Lung (tissue), 11 donors: ENCODE measurements at regions not wholly inside any gene's neighbourhood (a gene's known extent, or its start where the extent isn't known, plus 50 kb on each side); places are given as distances from the start of the nearest gene placed in this dataset.
"Not testable (repeated sequence)": the region's sequence is repeated elsewhere in the genome, so short reads cannot be mapped to it uniquely, and the experiment has no call there.

ENCODE experiments used
- ATAC-seq: fragments of 200-7000 bp; cut with Tn5 transposase; one replicate; pipeline ENCODE4 v1.9.1; 2020; ENCODE audit warnings: moderate number of reproducible peaks; ENCODE audit not compliant: insufficient read depth, low FRiP score
- DNase-seq, 3 donors: peaks; one replicate each; pipeline ENCODE4 v3.0.0-alpha.2; 2013 to 2017
- H3K27ac ChIP-seq, 2 donors: one replicate each; pipeline ENCODE4 v1.5.1; 2013; ENCODE audit warnings: mild to moderate bottlenecking in 2 of 2, moderate library complexity in 2 of 2, control low read depth in 1 of 2, inconsistent platforms in 1 of 2, low read depth in 1 of 2, low read length in 1 of 2
- H3K27me3 ChIP-seq, 3 donors: one replicate each; pipeline ENCODE4 v1.5.1; 2013; ENCODE audit warnings: low read length in 2 of 3; ENCODE audit not compliant: control insufficient read depth in 3 of 3, insufficient read depth in 3 of 3
- H3K36me3 ChIP-seq, 4 donors: one replicate each; pipeline ENCODE4 v1.5.1; 2013; ENCODE audit warnings: low read length in 4 of 4, mild to moderate bottlenecking in 1 of 4, moderate library complexity in 1 of 4; ENCODE audit not compliant: control insufficient read depth in 4 of 4, insufficient read depth in 4 of 4
- H3K4me1 ChIP-seq, 5 donors: one replicate each; pipeline ENCODE4 v1.5.1; 2013; ENCODE audit warnings: low read length in 5 of 5, mild to moderate bottlenecking in 2 of 5, moderate library complexity in 1 of 5; ENCODE audit not compliant: control insufficient read depth in 5 of 5, insufficient read depth in 5 of 5
- H3K4me3 ChIP-seq: one replicate; pipeline ENCODE4 v1.5.1; 2013; ENCODE audit warnings: mild to moderate bottlenecking, control low read depth, moderate library complexity
- H3K9ac ChIP-seq, 2 donors: one replicate each; pipeline ENCODE4 v1.5.1; 2013; ENCODE audit warnings: low read length in 2 of 2, control low read depth in 1 of 2; ENCODE audit not compliant: insufficient read depth in 1 of 2
- H3K9me3 ChIP-seq, 4 donors: one replicate each; pipeline ENCODE4 v1.5.1; 2013; ENCODE audit warnings: low read length in 3 of 4, mild to moderate bottlenecking in 1 of 4, moderate library complexity in 1 of 4; ENCODE audit not compliant: control insufficient read depth in 4 of 4, insufficient read depth in 3 of 4
- WGBS, 2 donors: extraction: QIAGEN DNeasy Blood & Tissue Kit; methylation state at CpG; one replicate each; pipeline ENCODE4 v1.1.7; 2013; 5-methylcytosine and 5-hydroxymethylcytosine counted together
- TF ChIP-seq, protein P1 (sequence below): IDR thresholded peaks from 2 replicates; pipeline ENCODE4 v1.5.1; 2012; ENCODE audit warnings: mild to moderate bottlenecking; ENCODE audit errors: control extremely low read depth, extremely low read depth
- donor health status: control.
- donor health status: control.
- donor health status: Bipolar disorder and iron deficiency.
- donor health status: healthy.
- donor health status: DM: yes; HTN: yes; CAD: no.

DNA sequence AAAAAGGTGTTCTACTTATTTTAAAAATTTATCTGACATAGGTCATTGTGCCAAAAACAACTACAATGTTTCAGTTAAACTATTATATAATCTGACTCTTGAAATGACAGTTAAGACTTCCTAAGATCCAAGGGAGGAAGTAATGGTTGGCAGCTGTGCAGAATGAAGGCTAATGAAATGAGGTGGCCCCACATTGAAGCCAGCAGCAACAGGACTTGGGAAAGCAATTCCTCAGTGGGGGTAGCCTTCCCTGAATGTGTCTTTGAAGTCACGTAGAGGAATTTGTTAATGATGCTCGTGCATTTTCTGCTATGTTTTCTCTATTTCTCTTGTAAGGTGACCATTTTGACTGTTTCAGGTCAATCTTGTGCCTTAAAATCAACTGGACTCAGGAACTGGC is 162.4 kb upstream of the DAAM1 start:
- peak in 1 of 3 donors; percentile 17 for DNase-seq
- TF ChIP-seq, protein P1, sequence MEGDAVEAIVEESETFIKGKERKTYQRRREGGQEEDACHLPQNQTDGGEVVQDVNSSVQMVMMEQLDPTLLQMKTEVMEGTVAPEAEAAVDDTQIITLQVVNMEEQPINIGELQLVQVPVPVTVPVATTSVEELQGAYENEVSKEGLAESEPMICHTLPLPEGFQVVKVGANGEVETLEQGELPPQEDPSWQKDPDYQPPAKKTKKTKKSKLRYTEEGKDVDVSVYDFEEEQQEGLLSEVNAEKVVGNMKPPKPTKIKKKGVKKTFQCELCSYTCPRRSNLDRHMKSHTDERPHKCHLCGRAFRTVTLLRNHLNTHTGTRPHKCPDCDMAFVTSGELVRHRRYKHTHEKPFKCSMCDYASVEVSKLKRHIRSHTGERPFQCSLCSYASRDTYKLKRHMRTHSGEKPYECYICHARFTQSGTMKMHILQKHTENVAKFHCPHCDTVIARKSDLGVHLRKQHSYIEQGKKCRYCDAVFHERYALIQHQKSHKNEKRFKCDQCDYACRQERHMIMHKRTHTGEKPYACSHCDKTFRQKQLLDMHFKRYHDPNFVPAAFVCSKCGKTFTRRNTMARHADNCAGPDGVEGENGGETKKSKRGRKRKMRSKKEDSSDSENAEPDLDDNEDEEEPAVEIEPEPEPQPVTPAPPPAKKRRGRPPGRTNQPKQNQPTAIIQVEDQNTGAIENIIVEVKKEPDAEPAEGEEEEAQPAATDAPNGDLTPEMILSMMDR = no peak
- H3K4me1 ChIP-seq = peaks cover 0 to 19% (median 0%) of the 10 kb centered on the region in 5 donors
- no peak overlapping the region for H3K9ac ChIP-seq
- no peaks in the 10 kb centered on the region for H3K36me3 ChIP-seq
- WGBS, 2 donors = 75 to 76% methylated on average over 2 of the region's 2 CpGs
- no peak overlapping the region for H3K4me3 ChIP-seq
- no peak overlapping the region for H3K27ac ChIP-seq
- no peaks in the 10 kb centered on the region for H3K27me3 ChIP-seq
- no peaks in the 10 kb centered on the region for H3K9me3 ChIP-seq
- ATAC-seq = no peak

DNA sequence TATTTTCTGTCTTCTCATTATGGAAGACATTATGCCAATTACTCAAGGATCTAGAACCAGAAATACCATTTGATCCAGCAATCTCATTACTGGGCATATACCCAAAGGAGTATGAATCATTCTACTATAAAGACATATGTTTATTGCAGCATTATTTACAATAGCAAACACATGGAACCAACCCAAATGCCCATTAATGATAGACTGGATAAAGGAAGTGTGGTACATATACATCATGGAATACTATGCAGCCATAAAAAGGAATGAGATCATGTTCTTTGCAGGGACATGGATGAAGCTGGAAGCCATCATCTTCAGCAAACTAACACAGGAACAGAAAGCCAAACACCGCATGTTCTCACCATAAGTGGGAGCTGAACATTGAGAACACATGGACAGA is 161.8 kb upstream of the DAAM1 start:
- WGBS, 2 donors = 97 to 100% methylated on average over 1 of the region's 1 CpG
- H3K36me3 ChIP-seq, H3K27me3 ChIP-seq, DNase-seq, H3K27ac ChIP-seq, ATAC-seq, H3K9ac ChIP-seq, H3K4me3 ChIP-seq, H3K9me3 ChIP-seq: not testable (repeated sequence)
- H3K4me1 ChIP-seq = peaks cover 0 to 19% (median 0%) of the 10 kb centered on the region in 5 donors

GRCh38 chr14:59028476-59029202 is 159.8 kb upstream of the DAAM1 start:
- TF ChIP-seq, protein P1 = peak; percentile 46
- Histone ChIP-seq H3K4me1 (peaks cover 0 to 19% (median 0%) of the 10 kb centered on the region in 5 donors), H3K9ac (peak overlapping the region in 1 of 2 donors; percentile 56), H3K36me3 (no peaks in the 10 kb centered on the region), H3K27me3 (no peaks in the 10 kb centered on the region), H3K27ac (no peak overlapping the region), H3K9me3 (no peaks in the 10 kb centered on the region), H3K4me3 (no peak overlapping the region)
- WGBS, 2 donors = 0 to 2% methylated on average over 5 of the region's 5 CpGs
- DNase-seq (peak; percentile 84 to 91 (median 89)), ATAC-seq (peak; percentile 62)

GRCh38 chr14:59032826-59033225 is 155.6 kb upstream of the DAAM1 start:
- H3K4me3 ChIP-seq = no peak overlapping the region
- ATAC-seq (no peak), DNase-seq (no peak)
- H3K4me1 ChIP-seq = peaks cover 0 to 11% (median 0%) of the 10 kb centered on the region in 5 donors
- H3K9me3 ChIP-seq = no peaks in the 10 kb centered on the region
- H3K9ac ChIP-seq = no peak overlapping the region
- H3K27me3 ChIP-seq = no peaks in the 10 kb centered on the region
- TF ChIP-seq, protein P1 = no peak
- no peak overlapping the region for H3K27ac ChIP-seq
- no peaks in the 10 kb centered on the region for H3K36me3 ChIP-seq
